ENCODE measurements at regions not wholly inside any gene's neighbourhood (a gene's known extent, or its start where the extent isn't known, plus 50 kb on each side); places are given as distances from the start of the nearest gene placed in this dataset.

- H3K36me3 ChIP-seq (ENCODE audit: low read depth, low read length), result no peaks in the 10 kb centered on the region
- ATAC-seq, result no peak
- no peaks in the 10 kb centered on the region for H3K9me3 ChIP-seq (ENCODE audit: low read length)
- no peaks in the 10 kb centered on the region for H4K20me1 ChIP-seq (ENCODE audit: low read length)
- TF ChIP-seq EZH2phosphoT487 (IDR thresholded peaks at IDR 0.05; ENCODE audit: borderline replicate concordance, low read length), result no peak
- no peak for TF ChIP-seq EZH2 (IDR thresholded peaks at IDR 0.05; ENCODE audit: low read length, unreplicated experiment)
- no peak for TF ChIP-seq CTCF (conservative IDR thresholded peaks at IDR 0.05; ENCODE audit: low read depth, low read length)
- H3K4me1 ChIP-seq (ENCODE audit: insufficient read depth, low read length), result no peaks in the 10 kb centered on the region
- ChIA-PET POLR2A (ENCODE audit: unreplicated experiment) (no interaction called here), CTCF (no interaction called here)
- no peaks in the 10 kb centered on the region for H3K79me2 ChIP-seq (ENCODE audit: low read length)
- no peaks in the 10 kb centered on the region for H3K9me2 ChIP-seq (replicated peaks; ENCODE audit: low read length)
- no peak overlapping the region for H3K4me2 ChIP-seq (ENCODE audit: low read length)
- no peaks in the 10 kb centered on the region for H3K27me3 ChIP-seq (ENCODE audit: low read length)
- no peak for DNase-seq
- no peak overlapping the region for H3K4me3 ChIP-seq (ENCODE audit: low read length)
- BruUV-seq (replicated peaks), result no TSS peak
- intact Hi-C loops (cut with micrococcal nuclease), result no loop called here
- no peak overlapping the region for H2AFZ ChIP-seq (ENCODE audit: low read length)
- H3K9ac ChIP-seq (ENCODE audit: low read length), result no peak overlapping the region
- no peaks in the 10 kb centered on the region for H3F3A ChIP-seq (ENCODE audit: low read length, unreplicated experiment)
- no peak overlapping the region for H3K27ac ChIP-seq (ENCODE audit: low read length)
These were observed 249.2 kb upstream of the PMEPA1 start for GRCh38 chr20:57959018-57959417.

GRCh38 chr20:57958050-57958420, 248.2 kb upstream of the PMEPA1 start:
- no peak for DNase-seq
- no TSS peak for BruUV-seq (replicated peaks)
- Histone ChIP-seq H3K36me3 (ENCODE audit: low read depth, low read length) (no peaks in the 10 kb centered on the region), H3F3A (ENCODE audit: low read length, unreplicated experiment) (no peaks in the 10 kb centered on the region), H3K9me3 (ENCODE audit: low read length) (no peaks in the 10 kb centered on the region), H4K20me1 (ENCODE audit: low read length) (no peaks in the 10 kb centered on the region), H3K4me2 (ENCODE audit: low read length) (no peak overlapping the region), H3K9ac (ENCODE audit: low read length) (no peak overlapping the region), H3K27me3 (ENCODE audit: low read length) (no peaks in the 10 kb centered on the region), H3K79me2 (ENCODE audit: low read length) (no peaks in the 10 kb centered on the region), H3K27ac (ENCODE audit: low read length) (no peak overlapping the region), H3K4me1 (ENCODE audit: insufficient read depth, low read length) (no peaks in the 10 kb centered on the region), H2AFZ (ENCODE audit: low read length) (no peak overlapping the region), H3K9me2 (replicated peaks; ENCODE audit: low read length) (no peaks in the 10 kb centered on the region), H3K4me3 (ENCODE audit: low read length) (no peak overlapping the region)
- ChIA-PET POLR2A (ENCODE audit: unreplicated experiment) (no interaction called here), CTCF (no interaction called here)
- TF ChIP-seq EZH2phosphoT487 (IDR thresholded peaks at IDR 0.05; ENCODE audit: borderline replicate concordance, low read length), result no peak
- TF ChIP-seq EZH2 (IDR thresholded peaks at IDR 0.05; ENCODE audit: low read length, unreplicated experiment), result no peak
- TF ChIP-seq CTCF (conservative IDR thresholded peaks at IDR 0.05; ENCODE audit: low read depth, low read length), result no peak
- intact Hi-C loops (cut with micrococcal nuclease), result no loop called here
- ATAC-seq, result no peak

GRCh38 chr20:57957411-57958049, 247.7 kb upstream of the PMEPA1 start:
- DNase-seq, result no peak
- Histone ChIP-seq H3K9me2 (replicated peaks; ENCODE audit: low read length) (no peaks in the 10 kb centered on the region), H3K9ac (ENCODE audit: low read length) (no peak overlapping the region), H3K4me3 (ENCODE audit: low read length) (no peak overlapping the region), H3K79me2 (ENCODE audit: low read length) (no peaks in the 10 kb centered on the region), H3K9me3 (ENCODE audit: low read length) (no peaks in the 10 kb centered on the region), H3K36me3 (ENCODE audit: low read depth, low read length) (no peaks in the 10 kb centered on the region), H3K27me3 (ENCODE audit: low read length) (no peaks in the 10 kb centered on the region), H3K4me1 (ENCODE audit: insufficient read depth, low read length) (no peaks in the 10 kb centered on the region), H3F3A (ENCODE audit: low read length, unreplicated experiment) (no peaks in the 10 kb centered on the region), H2AFZ (ENCODE audit: low read length) (no peak overlapping the region), H3K27ac (ENCODE audit: low read length) (no peak overlapping the region), H4K20me1 (ENCODE audit: low read length) (no peaks in the 10 kb centered on the region), H3K4me2 (ENCODE audit: low read length) (no peak overlapping the region)
- POLR2A ChIA-PET (ENCODE audit: unreplicated experiment), result no interaction called here
- BruUV-seq (replicated peaks), result no TSS peak
- ATAC-seq, result no peak
- intact Hi-C loops (cut with micrococcal nuclease), result no loop called here
- TF ChIP-seq EZH2phosphoT487 (IDR thresholded peaks at IDR 0.05; ENCODE audit: borderline replicate concordance, low read length) (no peak), CTCF (conservative IDR thresholded peaks at IDR 0.05; ENCODE audit: low read depth, low read length) (no peak), EZH2 (IDR thresholded peaks at IDR 0.05; ENCODE audit: low read length, unreplicated experiment) (no peak)
- CTCF ChIA-PET, result no interaction called here
